ENCODE measurements at regions not wholly inside any gene's neighbourhood (a gene's known extent, or its start where the extent isn't known, plus 50 kb on each side); places are given as distances from the start of the nearest gene placed in this dataset.
"Not testable (repeated sequence)": the region's sequence is repeated elsewhere in the genome, so short reads cannot be mapped to it uniquely, and the experiment has no call there.

DNA sequence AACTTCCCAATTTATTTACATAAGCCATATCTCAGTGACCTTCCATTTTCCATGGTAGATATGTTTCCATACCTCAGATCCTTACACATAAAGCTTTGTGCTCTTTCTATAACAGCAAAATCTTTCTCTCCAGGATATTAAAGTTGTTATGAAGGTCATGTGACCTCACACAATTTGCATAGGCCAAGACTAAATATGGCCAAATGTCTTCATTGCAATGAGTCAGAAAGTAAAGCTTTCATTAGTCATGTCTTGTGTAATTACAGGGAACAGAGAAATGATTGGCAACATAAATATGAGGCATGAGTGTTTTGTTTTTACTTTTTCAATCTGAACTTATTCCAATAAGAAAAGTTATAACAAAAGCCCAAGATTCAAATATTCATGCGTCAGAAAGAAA is 243.5 kb downstream of the ASXL3 start:
- peak overlapping the region; percentile 41 for H3K27ac ChIP-seq

GRCh38 chr18:33820517-33821371 is 242.7 kb downstream of the ASXL3 start:
- TF ChIP-seq, protein P1, sequence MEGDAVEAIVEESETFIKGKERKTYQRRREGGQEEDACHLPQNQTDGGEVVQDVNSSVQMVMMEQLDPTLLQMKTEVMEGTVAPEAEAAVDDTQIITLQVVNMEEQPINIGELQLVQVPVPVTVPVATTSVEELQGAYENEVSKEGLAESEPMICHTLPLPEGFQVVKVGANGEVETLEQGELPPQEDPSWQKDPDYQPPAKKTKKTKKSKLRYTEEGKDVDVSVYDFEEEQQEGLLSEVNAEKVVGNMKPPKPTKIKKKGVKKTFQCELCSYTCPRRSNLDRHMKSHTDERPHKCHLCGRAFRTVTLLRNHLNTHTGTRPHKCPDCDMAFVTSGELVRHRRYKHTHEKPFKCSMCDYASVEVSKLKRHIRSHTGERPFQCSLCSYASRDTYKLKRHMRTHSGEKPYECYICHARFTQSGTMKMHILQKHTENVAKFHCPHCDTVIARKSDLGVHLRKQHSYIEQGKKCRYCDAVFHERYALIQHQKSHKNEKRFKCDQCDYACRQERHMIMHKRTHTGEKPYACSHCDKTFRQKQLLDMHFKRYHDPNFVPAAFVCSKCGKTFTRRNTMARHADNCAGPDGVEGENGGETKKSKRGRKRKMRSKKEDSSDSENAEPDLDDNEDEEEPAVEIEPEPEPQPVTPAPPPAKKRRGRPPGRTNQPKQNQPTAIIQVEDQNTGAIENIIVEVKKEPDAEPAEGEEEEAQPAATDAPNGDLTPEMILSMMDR (IDR thresholded peaks at IDR 0.05) = no peak
- no peak for TF ChIP-seq ZFX (IDR thresholded peaks at IDR 0.05; ENCODE audit: borderline replicate concordance)
- H3K27ac ChIP-seq = peak overlapping the region; percentile 41

More for the DNA sequence above, 243.5 kb downstream of the ASXL3 start:
- TF ChIP-seq, protein P1 (IDR thresholded peaks at IDR 0.05) = no peak
- no peak for TF ChIP-seq ZFX (IDR thresholded peaks at IDR 0.05; ENCODE audit: borderline replicate concordance)

GRCh38 chr18:33819692-33820343 is 241.8 kb downstream of the ASXL3 start:
- H3K27ac ChIP-seq = not testable (repeated sequence)

- no peak overlapping the region for H3K27ac ChIP-seq
- TF ChIP-seq, protein P1 (IDR thresholded peaks at IDR 0.05) = no peak
- TF ChIP-seq ZFX (IDR thresholded peaks at IDR 0.05; ENCODE audit: borderline replicate concordance) = no peak
These were observed 240.1 kb downstream of the ASXL3 start for GRCh38 chr18:33818145-33818544.

DNA sequence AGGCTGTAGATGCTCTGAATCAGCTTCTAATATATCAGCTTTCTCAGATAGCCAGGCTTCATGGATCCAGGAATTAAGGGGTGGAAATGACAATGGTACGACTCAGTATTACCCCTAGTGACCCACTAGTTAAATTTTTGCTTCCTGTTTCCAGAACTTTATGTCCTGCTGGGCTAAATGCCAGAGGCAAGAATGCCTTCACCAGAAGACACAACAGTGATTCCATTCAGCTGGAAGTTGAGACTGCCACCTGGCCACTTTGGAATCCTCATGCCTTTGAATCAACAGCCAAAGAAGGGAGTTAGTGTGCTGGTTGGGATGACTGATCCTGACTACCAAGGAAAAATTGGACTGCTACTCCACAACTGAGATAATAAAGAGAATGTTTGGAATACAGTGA is 239.1 kb downstream of the ASXL3 start:
- H3K27ac ChIP-seq = no peak overlapping the region
- TF ChIP-seq ZFX (IDR thresholded peaks at IDR 0.05; ENCODE audit: borderline replicate concordance) = no peak
- TF ChIP-seq, protein P1 (IDR thresholded peaks at IDR 0.05) = no peak

GRCh38 chr18:33814546-33814945 is 236.5 kb downstream of the ASXL3 start:
- TF ChIP-seq, protein P1 (IDR thresholded peaks at IDR 0.05) = no peak
- no peak for TF ChIP-seq ZFX (IDR thresholded peaks at IDR 0.05; ENCODE audit: borderline replicate concordance)
- no peak overlapping the region for H3K27ac ChIP-seq

GRCh38 chr18:33812186-33812585 is 234.2 kb downstream of the ASXL3 start:
- no peak for TF ChIP-seq ZFX (IDR thresholded peaks at IDR 0.05; ENCODE audit: borderline replicate concordance)
- TF ChIP-seq, protein P1 (IDR thresholded peaks at IDR 0.05) = no peak
- no peak overlapping the region for H3K27ac ChIP-seq
